ENCODE measurements at regions not wholly inside any gene's neighbourhood (a gene's known extent, or its start where the extent isn't known, plus 50 kb on each side); places are given as distances from the start of the nearest gene placed in this dataset.
"Not testable (repeated sequence)": the region's sequence is repeated elsewhere in the genome, so short reads cannot be mapped to it uniquely, and the experiment has no call there.

- H3K9me3 Mint-ChIP-seq, result peaks cover 8 to 20% (median 12%) of the 10 kb centered on the region in 7 donors
Measured at GRCh38 chr1:80143361-80143760, 1136.8 kb upstream of the ADGRL4 start.

GRCh38 chr1:80137946-80138602, 1131.5 kb upstream of the ADGRL4 start:
- H3K27ac ChIP-seq (ENCODE audit: low read depth in 1 of 2, low read length in 2 of 2); H3K79me2 ChIP-seq (ENCODE audit: insufficient read depth, low read length); H3K4me3 ChIP-seq (replicated peaks in 1 of 3; ENCODE audit: low read depth in 2 of 3, low read length in 3 of 3); H3K9ac ChIP-seq (ENCODE audit: insufficient read depth, low read length, poor library complexity, severe bottlenecking); intact Hi-C loops (cut with micrococcal nuclease); H4K20me1 ChIP-seq (ENCODE audit: insufficient read depth, low read length); H3K27me3 ChIP-seq (ENCODE audit: control insufficient read depth in 2 of 2, insufficient read depth in 2 of 2, low read length in 2 of 2); H3K36me3 Mint-ChIP-seq; H2AFZ ChIP-seq (ENCODE audit: insufficient read depth, low read depth, low read length, poor library complexity, severe bottlenecking); H3K4me2 ChIP-seq (replicated peaks; ENCODE audit: extremely low read depth, low read length, poor library complexity, severe bottlenecking); H3K4me1 Mint-ChIP-seq; H3K27ac Mint-ChIP-seq; H3K4me3 Mint-ChIP-seq; DNase-seq; H3K36me3 ChIP-seq (replicated peaks in 1 of 2; ENCODE audit: control insufficient read depth in 1 of 2, insufficient read depth in 2 of 2, low read length in 2 of 2); H3K27me3 Mint-ChIP-seq (ENCODE audit: low read depth in 3 of 3); H3K4me1 ChIP-seq (ENCODE audit: control insufficient read depth in 1 of 2, insufficient read depth in 2 of 2, low read length in 2 of 2): not testable (repeated sequence)
- peaks cover 13 to 17% of the 10 kb centered on the region in 2 donors for H3K9me3 ChIP-seq (replicated peaks in 1 of 2; ENCODE audit: control insufficient read depth in 1 of 2, insufficient read depth in 1 of 2, low read length in 2 of 2)
- whole genome bisulfite sequencing (ENCODE audit: insufficient coverage), result 92% methylated on average over 23 of the region's 27 CpGs
- peaks cover 2 to 14% (median 10%) of the 10 kb centered on the region in 7 donors for H3K9me3 Mint-ChIP-seq

More at GRCh38 chr1:80143361-80143760, 1136.8 kb upstream of the ADGRL4 start:
- DNase-seq, result no peak
- H3K79me2 ChIP-seq (ENCODE audit: insufficient read depth, low read length), result no peaks in the 10 kb centered on the region
- no peaks in the 10 kb centered on the region for H3K4me1 Mint-ChIP-seq
- no peaks in the 10 kb centered on the region for H3K36me3 ChIP-seq (replicated peaks in 1 of 2; ENCODE audit: control insufficient read depth in 1 of 2, insufficient read depth in 2 of 2, low read length in 2 of 2)
- intact Hi-C loops (cut with micrococcal nuclease), result no loop called here
- no peaks in the 10 kb centered on the region for H3K4me1 ChIP-seq (ENCODE audit: control insufficient read depth in 1 of 2, insufficient read depth in 2 of 2, low read length in 2 of 2)
- H3K9me3 ChIP-seq (replicated peaks in 1 of 2; ENCODE audit: control insufficient read depth in 1 of 2, insufficient read depth in 1 of 2, low read length in 2 of 2), result peaks cover 23 to 24% of the 10 kb centered on the region in 2 donors
- no peak overlapping the region for H3K27ac ChIP-seq (ENCODE audit: low read depth in 1 of 2, low read length in 2 of 2)
- H3K4me2 ChIP-seq (replicated peaks; ENCODE audit: extremely low read depth, low read length, poor library complexity, severe bottlenecking), result no peak overlapping the region
- no peak for TF ChIP-seq CTCF (IDR thresholded peaks at IDR 0.05)
- H3K27me3 ChIP-seq (ENCODE audit: control insufficient read depth in 2 of 2, insufficient read depth in 2 of 2, low read length in 2 of 2), result no peaks in the 10 kb centered on the region
- no peaks in the 10 kb centered on the region for H4K20me1 ChIP-seq (ENCODE audit: insufficient read depth, low read length)
- no peak overlapping the region for H3K4me3 ChIP-seq (replicated peaks in 1 of 3; ENCODE audit: low read depth in 2 of 3, low read length in 3 of 3)
- no peak overlapping the region for H3K4me3 Mint-ChIP-seq
- H3K27me3 Mint-ChIP-seq (ENCODE audit: low read depth in 3 of 3), result peaks cover 0 to 2% (median 2%) of the 10 kb centered on the region in 3 donors
- H3K9ac ChIP-seq (ENCODE audit: insufficient read depth, low read length, poor library complexity, severe bottlenecking), result no peak overlapping the region
- WGBS (ENCODE audit: insufficient coverage), result 25% methylated on average over 1 of the region's 1 CpG
- no peak overlapping the region for H2AFZ ChIP-seq (ENCODE audit: insufficient read depth, low read depth, low read length, poor library complexity, severe bottlenecking)
- H3K27ac Mint-ChIP-seq, result no peak overlapping the region
- H3K36me3 Mint-ChIP-seq, result no peaks in the 10 kb centered on the region
